ENCODE measurements at regions not wholly inside any gene's neighbourhood (a gene's known extent, or its start where the extent isn't known, plus 50 kb on each side); places are given as distances from the start of the nearest gene placed in this dataset.

DNA sequence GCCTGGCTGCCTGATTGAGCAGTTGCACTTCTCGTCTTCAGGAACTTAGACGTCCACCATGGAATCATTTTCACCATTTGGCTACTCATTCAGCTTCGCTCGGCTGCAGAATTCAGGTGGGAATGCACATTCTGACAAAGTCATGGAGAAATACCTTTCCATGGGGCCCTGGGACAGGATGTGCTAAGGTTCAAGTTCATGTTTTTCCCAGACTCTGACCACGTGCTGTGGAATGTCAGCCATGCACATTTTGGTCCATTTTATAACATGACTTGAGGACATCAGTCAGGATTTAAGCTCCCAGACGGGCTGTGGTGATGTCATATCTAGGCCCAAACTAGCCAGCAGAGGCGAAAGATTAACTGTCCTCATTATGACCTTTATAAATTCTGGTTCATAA lies 205.3 kb downstream of the TBXT start:
- TF ChIP-seq ZNF48 (tag by site-specific recombination; IDR thresholded peaks at IDR 0.05) (no peak), ZNF239 (tag by site-specific recombination; IDR thresholded peaks at IDR 0.05) (no peak)

Data from HEK293 (cell line).